OCI-LY7 (cell line): ENCODE measurements at regions not wholly inside any gene's neighbourhood (a gene's known extent, or its start where the extent isn't known, plus 50 kb on each side); places are given as distances from the start of the nearest gene placed in this dataset.

Experiments used
- BruUV-seq: library from RNA; stranded (reverse); fragments of 400-500 nt; replicated peaks from 2 replicates; lab custom pipeline; 2021; lab: Mats Ljungman, UMichigan
- CTCF ChIA-PET: fragments of 300-600 bp; sonication (Branson Sonifier 250); formaldehyde crosslinking; loops from one replicate; lab custom pipeline; 2022; ENCODE audit warnings: antibody characterized with exemption; ENCODE audit not compliant: unreplicated experiment; lab: Charles Lee
- POLR2A ChIA-PET: fragments of 300-600 bp; sonication (Branson Sonifier 250); formaldehyde crosslinking; loops from one replicate; lab custom pipeline; 2022; ENCODE audit warnings: antibody characterized with exemption; lab: Charles Lee
- DNase-seq: peaks from one replicate; pipeline ENCODE4 v3.0.0-alpha.2; 2015; ENCODE audit warnings: low spot score
- H2AFZ ChIP-seq: fragments of 200-600 bp; sonication (generic), shearing (Covaris generic); 2 replicates; pipeline ENCODE4 v1.6.1; 2014; ENCODE audit warnings: mild to moderate bottlenecking, antibody characterized with exemption, low read length, moderate library complexity
- H3K27ac ChIP-seq: fragments of 200-600 bp; sonication (generic); 2 replicates; pipeline ENCODE4 v1.5.1; 2014; ENCODE audit warnings: mixed run types, low read depth, mild to moderate bottlenecking, moderate library complexity, low read length, inconsistent platforms; ENCODE audit not compliant: poor library complexity, severe bottlenecking
- H3K36me3 ChIP-seq: fragments of 200-600 bp; sonication (generic); 2 replicates; pipeline ENCODE4 v1.6.1; 2014; ENCODE audit warnings: mild to moderate bottlenecking, antibody characterized with exemption, low read length, moderate library complexity, mixed read lengths; ENCODE audit not compliant: insufficient read depth
- H3K4me1 ChIP-seq: fragments of 200-600 bp; sonication (generic); 2 replicates; pipeline ENCODE4 v1.5.1; 2014; ENCODE audit warnings: mild to moderate bottlenecking, low read length; ENCODE audit not compliant: insufficient read depth, poor library complexity, severe bottlenecking
- H3K4me2 ChIP-seq: fragments of 200-600 bp; sonication (generic); 2 replicates; pipeline ENCODE4 v1.6.1; 2014; ENCODE audit warnings: mild to moderate bottlenecking, low read length
- H3K4me3 ChIP-seq: fragments of 200-600 bp; sonication (generic); 2 replicates; pipeline ENCODE4 v1.5.1; 2014; ENCODE audit warnings: mild to moderate bottlenecking, low read depth, low read length; ENCODE audit not compliant: poor library complexity, severe bottlenecking
- H3K79me2 ChIP-seq: fragments of 200-600 bp; sonication (generic); 2 replicates; pipeline ENCODE4 v1.6.1; 2016; ENCODE audit warnings: low read depth, mild to moderate bottlenecking, low read length, moderate library complexity, mixed read lengths; ENCODE audit not compliant: insufficient read depth
- H3K9me2 ChIP-seq: fragments of 200-600 bp; sonication (generic); 2 replicates; pipeline ENCODE4 v1.6.1; 2016; ENCODE audit warnings: mild to moderate bottlenecking, low read length, mixed read lengths; ENCODE audit not compliant: insufficient read depth
- H3K9me3 ChIP-seq: fragments of 200-600 bp; sonication (generic); 2 replicates; pipeline ENCODE4 v1.6.1; 2014; ENCODE audit warnings: mild to moderate bottlenecking, mixed run types, low read length, mixed read lengths
- H4K20me1 ChIP-seq: fragments of 200-600 bp; sonication (generic); 2 replicates; pipeline ENCODE4 v1.6.1; 2014; ENCODE audit warnings: mild to moderate bottlenecking, antibody characterized with exemption, low read length, moderate library complexity, mixed read lengths; ENCODE audit not compliant: insufficient read depth
- EZH2phosphoT487 ChIP-seq: fragments of 200-600 bp; sonication (generic); IDR thresholded peaks from 2 replicates; pipeline ENCODE4 v1.6.1; 2018; ENCODE audit warnings: low read depth, borderline replicate concordance, mild to moderate bottlenecking, mixed run types, antibody characterized with exemption, low read length, moderate library complexity, mixed read lengths
- intact Hi-C: fragments of 100-400 bp; cut with micrococcal nuclease; formaldehyde crosslinking; loops from one replicate; pipeline ENCODE4 v1.10.0; 2022; ENCODE audit not compliant: unreplicated experiment
- TF ChIP-seq, protein P1 (sequence below): fragments of 200-600 bp; sonication (generic); conservative IDR thresholded peaks from 2 replicates; pipeline ENCODE4 v1.5.1; 2014; ENCODE audit warnings: mild to moderate bottlenecking, antibody characterized with exemption, low read length, moderate library complexity, mixed read lengths

DNA sequence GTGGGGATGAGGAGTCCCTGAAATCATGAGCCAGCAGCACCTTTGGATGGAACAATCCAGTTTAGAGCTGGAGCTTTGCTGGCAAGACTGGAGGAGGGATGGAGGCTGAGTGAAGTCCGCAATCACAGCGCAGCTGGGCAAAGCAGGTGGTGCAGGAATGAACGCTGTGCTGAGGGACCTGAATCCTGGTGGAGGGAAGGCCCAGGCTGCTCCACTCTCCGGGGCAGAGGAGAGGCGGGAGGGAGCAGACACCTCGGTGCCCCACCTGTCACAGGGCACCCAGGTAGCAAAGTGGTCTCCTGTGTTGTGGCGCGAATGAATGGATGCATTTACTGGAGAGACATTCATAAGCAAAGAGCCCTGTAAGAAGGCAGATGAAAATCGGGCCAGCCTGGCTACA, 124.8 kb upstream of the ANO1 start:
- ChIA-PET CTCF (no interaction called here), POLR2A (no interaction called here)
- H3K4me1 ChIP-seq: no peaks in the 10 kb centered on the region
- H3K79me2 ChIP-seq: no peaks in the 10 kb centered on the region
- no peaks in the 10 kb centered on the region for H3K36me3 ChIP-seq
- H4K20me1 ChIP-seq: no peaks in the 10 kb centered on the region
- TF ChIP-seq, protein P1, sequence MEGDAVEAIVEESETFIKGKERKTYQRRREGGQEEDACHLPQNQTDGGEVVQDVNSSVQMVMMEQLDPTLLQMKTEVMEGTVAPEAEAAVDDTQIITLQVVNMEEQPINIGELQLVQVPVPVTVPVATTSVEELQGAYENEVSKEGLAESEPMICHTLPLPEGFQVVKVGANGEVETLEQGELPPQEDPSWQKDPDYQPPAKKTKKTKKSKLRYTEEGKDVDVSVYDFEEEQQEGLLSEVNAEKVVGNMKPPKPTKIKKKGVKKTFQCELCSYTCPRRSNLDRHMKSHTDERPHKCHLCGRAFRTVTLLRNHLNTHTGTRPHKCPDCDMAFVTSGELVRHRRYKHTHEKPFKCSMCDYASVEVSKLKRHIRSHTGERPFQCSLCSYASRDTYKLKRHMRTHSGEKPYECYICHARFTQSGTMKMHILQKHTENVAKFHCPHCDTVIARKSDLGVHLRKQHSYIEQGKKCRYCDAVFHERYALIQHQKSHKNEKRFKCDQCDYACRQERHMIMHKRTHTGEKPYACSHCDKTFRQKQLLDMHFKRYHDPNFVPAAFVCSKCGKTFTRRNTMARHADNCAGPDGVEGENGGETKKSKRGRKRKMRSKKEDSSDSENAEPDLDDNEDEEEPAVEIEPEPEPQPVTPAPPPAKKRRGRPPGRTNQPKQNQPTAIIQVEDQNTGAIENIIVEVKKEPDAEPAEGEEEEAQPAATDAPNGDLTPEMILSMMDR: no peak
- TF ChIP-seq EZH2phosphoT487: no peak
- no peaks in the 10 kb centered on the region for H3K9me2 ChIP-seq
- no peak overlapping the region for H2AFZ ChIP-seq
- intact Hi-C loops: no loop called here
- no peak overlapping the region for H3K27ac ChIP-seq
- H3K4me3 ChIP-seq: no peak overlapping the region
- DNase-seq: no peak
- BruUV-seq: no TSS peak
- H3K9me3 ChIP-seq: no peaks in the 10 kb centered on the region
- H3K4me2 ChIP-seq: no peak overlapping the region

DNA sequence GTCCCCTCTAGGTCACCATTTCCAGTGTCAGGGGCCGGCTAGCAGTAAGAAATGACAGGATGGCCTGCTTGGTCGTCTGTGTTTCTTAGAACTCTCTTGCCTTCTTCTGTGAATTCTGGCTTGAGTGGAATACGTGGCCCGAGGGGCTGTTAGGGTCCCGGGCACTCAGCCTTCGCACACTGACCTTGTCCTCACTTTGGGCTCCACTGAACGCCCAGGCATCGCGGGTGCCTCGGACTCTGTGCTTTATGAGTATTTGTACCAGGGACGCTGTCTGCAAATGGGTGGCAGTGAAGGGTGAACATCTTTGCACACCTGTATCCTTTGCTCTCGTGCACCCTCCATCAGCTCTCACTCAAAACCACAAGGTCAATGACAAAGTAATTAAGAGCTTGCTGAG, 123.4 kb upstream of the ANO1 start:
- Histone ChIP-seq H3K9me3 (no peaks in the 10 kb centered on the region), H3K4me3 (no peak overlapping the region), H3K79me2 (no peaks in the 10 kb centered on the region), H3K4me1 (no peaks in the 10 kb centered on the region), H3K27ac (no peak overlapping the region), H3K4me2 (no peak overlapping the region), H3K36me3 (no peaks in the 10 kb centered on the region), H4K20me1 (no peaks in the 10 kb centered on the region), H3K9me2 (no peaks in the 10 kb centered on the region), H2AFZ (no peak overlapping the region)
- CTCF ChIA-PET: no interaction called here
- DNase-seq: no peak
- TF ChIP-seq EZH2phosphoT487: no peak
- TF ChIP-seq, protein P1: no peak
- POLR2A ChIA-PET: no interaction called here
- intact Hi-C loops: no loop called here
- no TSS peak for BruUV-seq

DNA sequence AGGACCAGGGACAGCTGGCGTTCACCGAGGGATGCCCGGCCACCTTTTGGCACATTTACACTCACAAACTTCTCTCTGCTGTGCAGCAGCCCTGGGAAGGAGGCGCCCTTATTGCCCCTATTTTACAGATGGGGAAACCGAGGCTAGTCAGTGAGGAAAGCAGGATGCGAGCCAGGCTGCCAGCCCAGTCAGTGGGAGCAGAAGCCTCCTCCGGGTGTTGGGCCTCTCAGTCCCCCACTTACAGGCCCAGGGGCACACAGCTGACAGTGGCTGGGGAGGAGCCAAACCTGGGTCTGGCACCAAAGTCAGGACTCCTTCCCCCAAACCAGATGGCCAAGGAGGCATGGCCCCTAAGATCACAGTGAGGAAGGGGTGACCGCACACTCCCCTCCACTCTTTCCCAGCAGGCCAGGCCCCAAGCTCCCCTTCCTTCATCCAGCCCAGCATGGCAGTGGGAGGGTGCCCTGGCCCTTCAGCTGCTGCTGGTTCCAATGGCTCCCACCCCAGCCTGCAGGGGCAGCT, 121.4 kb upstream of the ANO1 start:
- BruUV-seq: no TSS peak
- no peaks in the 10 kb centered on the region for H4K20me1 ChIP-seq
- CTCF ChIA-PET: no interaction called here

More for the DNA sequence above, 121.4 kb upstream of the ANO1 start:
- Histone ChIP-seq H3K9me3 (no peaks in the 10 kb centered on the region), H3K9me2 (no peaks in the 10 kb centered on the region), H3K4me2 (no peak overlapping the region), H3K4me1 (no peaks in the 10 kb centered on the region), H3K27ac (no peak overlapping the region), H2AFZ (no peak overlapping the region), H3K36me3 (no peaks in the 10 kb centered on the region), H3K79me2 (no peaks in the 10 kb centered on the region), H3K4me3 (no peak overlapping the region)
- intact Hi-C loops: no loop called here
- POLR2A ChIA-PET: no interaction called here
- TF ChIP-seq EZH2phosphoT487: no peak
- TF ChIP-seq, protein P1: no peak
- no peak for DNase-seq
